GM19455 (cell line): ENCODE measurements at regions not wholly inside any gene's neighbourhood (a gene's known extent, or its start where the extent isn't known, plus 50 kb on each side); places are given as distances from the start of the nearest gene placed in this dataset.
A peak's percentile ranks its signal among the peaks of the same experiment; 100 is the strongest.

ENCODE experiments used
- ATAC-seq: cut with Tn5 transposase; IDR thresholded peaks from one replicate; pipeline ENCODE4 v1.9.1; 2021; ENCODE audit not compliant: unreplicated experiment

DNA sequence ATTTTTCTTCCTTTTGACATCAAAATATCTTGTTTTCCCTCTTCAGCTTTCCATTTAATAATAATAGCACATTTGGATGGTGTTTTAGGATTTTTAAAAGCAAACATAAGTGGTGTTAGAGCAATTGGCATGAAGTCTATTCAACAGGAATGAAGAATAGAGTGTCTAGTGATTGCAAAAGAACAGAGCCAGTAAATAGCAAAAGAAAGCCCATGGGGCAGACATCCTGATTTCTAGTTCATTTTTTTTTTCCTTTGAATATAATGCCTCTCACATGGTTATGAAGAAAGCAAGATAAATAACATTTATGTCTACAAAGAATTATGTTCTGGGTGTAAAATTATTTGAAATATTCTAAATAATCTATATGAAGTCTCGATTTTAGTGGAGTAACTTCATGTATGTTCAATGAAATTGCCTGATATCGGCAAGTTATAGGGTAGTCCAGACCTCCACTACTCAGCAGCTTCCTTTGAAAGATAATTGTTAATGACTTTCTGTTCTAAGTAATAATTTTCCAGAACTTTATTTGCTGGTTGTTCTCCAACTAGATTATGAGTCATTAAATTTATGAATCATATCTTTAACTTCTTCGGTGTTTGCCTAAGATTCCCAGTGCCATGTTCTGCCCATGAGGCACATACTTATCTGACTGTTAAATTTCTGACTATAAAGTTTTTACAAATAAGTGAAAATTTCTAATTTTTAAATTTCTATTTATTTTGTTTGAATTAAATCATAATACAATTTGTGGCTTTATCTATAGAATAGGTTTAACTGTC is 587.9 kb downstream of the TLL1 start:
- ATAC-seq = no peak

DNA sequence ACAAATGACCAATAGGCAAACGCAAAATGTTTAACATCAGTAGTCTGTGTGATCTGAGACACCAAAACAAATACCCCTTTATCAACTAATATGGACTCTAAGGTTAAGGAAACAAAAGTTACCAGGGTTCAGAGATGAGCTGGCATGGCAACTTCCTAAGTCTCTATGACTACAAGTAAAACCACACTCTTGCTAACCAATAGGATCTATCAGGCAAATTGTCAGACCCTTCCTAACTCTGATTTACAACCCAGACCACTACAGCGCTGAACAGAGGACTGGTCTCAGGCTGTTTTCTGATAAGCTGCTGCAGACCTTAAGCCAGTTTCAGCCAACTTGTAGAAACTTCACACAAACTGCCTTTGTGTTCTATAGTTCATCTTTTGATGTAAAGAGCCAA is 608.0 kb downstream of the TLL1 start:
- no peak for ATAC-seq

DNA sequence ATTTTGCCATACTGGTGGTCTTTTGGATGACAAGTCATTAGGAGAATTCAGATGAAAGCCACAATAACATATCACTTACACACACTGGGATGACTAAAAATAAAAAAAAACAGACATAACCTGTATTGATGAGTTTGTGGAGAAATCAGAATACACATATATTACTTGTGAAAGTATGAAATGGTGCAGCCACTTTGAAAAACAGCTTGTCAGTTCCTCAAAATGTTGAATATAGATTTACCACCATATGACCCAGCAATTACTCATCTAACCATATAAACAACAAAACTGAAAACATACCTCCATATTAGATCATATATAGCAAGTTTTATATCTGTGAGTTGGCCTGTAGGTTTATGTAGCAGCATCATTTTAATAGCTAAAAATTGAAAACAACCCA is 608.7 kb downstream of the TLL1 start:
- ATAC-seq = no peak

DNA sequence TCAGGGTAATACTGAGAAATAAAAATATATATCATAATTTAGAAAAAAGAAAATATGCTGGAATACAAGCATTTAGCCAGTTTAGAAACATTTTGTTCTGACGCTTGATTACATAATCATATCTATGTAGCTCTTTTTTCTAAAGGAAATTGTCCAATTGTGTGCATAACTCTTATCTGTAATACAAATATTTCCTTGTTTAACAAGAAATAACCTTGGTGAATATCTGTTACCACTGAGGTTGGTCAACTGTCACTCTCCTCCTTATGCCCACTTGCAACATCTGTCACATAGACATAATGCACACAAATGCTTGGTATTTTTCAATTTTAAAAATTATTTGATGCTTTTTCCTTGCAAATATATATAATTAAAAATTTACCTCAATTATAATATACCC is 609.7 kb downstream of the TLL1 start:
- no peak for ATAC-seq

DNA sequence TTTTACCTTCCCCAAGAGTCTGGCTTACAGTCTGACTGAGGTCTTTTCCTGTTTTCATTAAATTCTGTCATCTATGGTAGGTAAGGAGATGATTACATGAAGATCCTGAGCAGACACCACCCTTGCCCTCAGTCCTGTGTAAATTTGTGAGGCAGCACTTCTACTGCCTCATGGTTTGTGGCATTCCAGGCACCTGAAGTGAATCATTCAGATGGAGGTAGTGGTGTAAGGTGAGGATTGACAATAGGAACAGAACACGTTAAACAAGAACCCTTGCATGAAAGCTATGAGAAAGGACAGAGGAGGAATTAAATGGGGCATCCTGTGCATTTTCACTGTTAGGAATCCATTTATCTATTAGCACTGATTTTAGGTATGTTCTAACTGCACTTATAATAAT is 618.6 kb downstream of the TLL1 start:
- ATAC-seq = no peak

DNA sequence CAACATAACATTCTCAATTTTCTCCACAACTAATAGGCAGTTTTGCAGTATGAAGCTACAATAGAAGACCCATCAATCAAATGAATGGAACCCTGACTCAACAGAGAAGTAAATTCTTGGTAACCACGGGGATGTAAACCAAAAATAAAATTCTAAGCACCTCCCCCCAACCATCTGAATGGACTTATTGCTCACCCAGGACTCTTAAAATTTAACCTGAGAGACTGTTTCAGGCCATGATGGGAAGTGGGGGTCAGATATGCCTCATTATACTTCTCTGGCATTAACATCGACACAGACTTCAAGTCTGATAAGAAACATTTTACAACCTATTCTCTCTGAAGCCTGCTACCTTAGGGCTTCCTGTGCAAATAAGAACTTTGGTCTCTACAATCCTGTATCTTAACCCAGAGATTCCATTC is 620.9 kb downstream of the TLL1 start:
- ATAC-seq = no peak

DNA sequence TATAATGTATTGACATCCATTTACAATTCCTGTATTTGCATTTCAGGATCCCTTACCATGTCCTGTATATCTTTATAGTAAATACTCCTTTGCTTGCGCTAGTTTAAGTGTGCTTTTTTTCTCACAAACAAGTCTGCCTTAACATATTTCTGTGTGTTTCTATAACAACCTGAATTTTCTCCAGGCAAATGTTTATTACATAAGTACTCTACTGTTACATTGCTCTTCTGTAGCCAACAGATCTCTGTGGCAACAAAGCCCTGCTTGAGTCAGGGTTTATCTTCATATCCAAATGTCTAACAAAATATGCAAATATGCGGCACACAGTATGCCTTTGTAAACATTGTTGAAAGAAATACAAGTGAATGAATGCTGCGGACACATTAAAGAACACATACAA is 625.5 kb downstream of the TLL1 start:
- ATAC-seq = no peak

DNA sequence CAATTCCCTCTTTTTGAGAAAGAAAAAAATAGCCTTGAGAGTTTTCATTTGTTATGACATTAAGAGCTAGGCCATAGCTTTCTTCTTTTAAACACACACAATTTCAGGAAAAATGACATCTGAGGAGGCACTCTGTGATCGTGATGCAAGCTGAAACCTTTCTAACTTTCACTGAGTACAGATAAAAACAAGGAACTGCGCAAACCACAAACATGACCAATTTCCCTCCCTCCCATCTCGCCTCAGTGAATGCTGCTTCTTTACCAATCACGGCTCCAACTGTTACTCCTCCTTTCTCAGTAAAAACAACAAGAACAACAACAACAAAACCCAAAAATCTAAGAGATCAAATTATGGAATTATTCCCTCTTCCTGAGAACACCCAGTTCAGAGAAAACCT is 626.8 kb downstream of the TLL1 start:
- no peak for ATAC-seq

DNA sequence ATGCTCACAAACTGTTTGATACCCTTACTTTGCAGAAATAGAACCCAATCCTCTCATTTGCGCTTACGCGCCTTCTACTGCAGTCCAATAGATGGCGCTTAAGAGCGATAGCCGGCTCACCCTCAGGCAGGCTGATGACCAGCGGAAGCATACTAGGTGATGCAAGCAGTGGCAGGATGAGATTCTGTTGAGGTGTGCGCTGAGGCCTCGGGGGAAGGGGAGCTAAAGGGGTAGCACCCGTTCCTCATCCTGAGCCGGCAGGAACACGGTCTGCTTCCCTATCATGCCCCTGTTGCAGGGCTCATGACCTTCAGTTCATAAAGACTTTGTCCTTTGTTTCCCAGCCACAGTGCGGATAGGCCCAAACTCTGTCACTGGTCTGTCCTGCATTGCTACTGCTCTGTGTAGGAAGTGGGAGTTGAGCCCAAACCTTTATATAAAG is 628.9 kb downstream of the TLL1 start:
- peak; percentile 76 for ATAC-seq

DNA sequence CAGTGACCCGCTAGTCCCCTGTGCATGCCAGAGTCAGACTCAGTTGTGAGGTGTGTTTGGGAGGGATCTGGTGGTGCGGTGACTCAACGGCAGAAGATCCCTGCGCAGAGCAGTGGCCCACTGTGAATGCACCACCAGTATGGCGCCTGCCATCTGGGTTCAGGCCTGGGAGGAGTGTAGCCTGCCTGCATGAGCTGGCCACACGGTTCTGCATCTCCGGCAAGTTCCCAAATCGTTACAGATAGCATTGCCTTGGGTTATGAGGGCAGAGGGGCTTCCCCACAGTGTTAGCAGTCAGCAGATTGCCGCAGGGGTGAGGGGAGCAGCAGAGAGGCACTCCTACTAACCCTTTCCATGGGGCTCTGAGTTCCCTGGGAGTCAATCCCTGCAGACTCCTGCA is 629.6 kb downstream of the TLL1 start:
- no peak for ATAC-seq

DNA sequence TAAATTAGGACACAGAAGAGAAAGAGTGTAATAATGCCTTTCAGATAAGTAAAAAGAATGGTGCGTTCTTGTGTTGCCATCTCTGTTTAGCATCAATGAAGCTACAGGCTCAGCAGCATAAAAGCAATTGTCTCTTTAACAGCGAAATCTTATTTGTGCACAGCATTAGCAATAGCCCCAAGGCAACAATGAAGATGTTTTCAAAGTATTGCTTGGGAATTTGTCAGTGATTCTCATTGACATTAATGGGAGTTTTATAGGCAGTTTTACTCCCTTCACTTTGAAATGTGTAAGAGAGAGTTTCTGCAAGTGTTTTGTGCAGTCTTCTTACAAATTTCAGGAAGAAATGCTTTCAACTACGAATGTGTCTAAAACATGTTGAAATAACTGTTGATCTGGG is 633.0 kb downstream of the TLL1 start:
- no peak for ATAC-seq

DNA sequence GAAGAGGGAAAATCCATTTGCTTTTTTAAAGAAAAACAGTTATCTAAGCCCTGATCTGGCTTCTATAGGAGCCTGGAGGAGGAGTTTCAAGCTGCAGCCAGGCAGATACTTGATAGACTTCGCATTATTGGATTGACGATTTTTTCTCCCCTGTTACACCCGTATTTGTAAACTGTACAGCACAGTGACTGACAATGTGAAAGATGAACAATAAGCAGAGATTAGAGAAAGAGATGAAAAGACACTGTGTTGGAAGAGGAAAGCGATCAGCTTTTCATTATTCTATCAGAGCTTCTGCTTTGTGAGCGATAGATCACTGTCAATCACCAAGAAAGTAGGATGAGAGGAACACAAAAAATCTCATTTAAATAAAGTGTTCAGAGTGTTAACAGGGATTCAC is 639.2 kb downstream of the TLL1 start:
- no peak for ATAC-seq

DNA sequence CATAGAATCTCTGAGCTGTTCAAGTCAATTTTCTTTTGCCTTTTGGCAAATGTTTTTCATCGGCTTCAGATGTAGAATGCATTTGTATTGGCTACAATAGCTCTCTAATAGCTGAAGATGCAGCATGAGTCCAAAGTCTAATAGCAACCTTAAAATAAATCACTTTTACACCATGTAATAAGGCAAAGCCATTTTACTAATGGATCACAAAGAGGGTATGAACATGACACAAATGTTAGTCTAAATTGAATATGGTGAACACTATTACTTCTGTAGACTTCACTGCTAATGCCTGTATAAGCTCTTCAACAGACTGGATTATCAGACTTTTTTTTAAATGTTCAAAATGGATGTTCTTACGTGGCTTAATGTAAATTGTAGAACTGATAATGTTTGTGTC is 645.3 kb downstream of the TLL1 start:
- ATAC-seq = no peak

DNA sequence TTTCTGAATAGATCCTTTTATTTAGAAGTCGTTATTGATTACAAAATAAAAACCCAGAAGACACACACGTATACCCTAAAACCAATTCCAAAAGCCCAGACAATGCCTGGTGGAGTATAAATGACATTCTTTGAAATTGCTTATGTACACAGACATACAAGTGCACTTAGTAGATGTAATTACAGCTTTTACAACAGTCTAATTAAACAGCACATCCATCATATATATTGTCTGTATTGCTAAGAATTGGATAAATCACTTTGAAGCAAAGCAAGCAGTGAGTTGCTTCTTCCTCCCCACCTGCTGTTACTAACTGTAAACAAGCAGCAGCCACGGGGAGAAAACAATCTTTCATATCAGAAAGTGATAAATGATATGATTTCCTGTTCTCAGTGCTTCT is 645.7 kb downstream of the TLL1 start:
- ATAC-seq = no peak

DNA sequence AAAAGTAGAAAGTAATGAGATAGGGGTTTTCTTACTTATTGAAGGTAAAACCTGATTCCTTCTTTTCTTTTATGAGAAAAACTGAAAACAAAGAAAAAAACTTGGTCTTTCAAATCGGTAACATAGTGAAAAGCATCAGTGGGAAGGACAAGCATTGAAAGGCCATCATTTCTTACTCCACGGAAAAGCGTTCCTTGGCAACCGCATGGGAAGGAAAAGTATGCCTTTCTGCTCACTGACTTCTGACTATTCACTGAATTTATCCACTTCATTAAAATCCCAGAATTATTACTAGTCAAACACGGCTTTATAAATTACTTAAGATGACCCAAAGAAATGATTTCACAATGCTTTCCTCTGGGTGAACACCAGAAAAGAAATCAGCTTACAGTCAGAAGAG is 646.7 kb downstream of the TLL1 start:
- no peak for ATAC-seq

DNA sequence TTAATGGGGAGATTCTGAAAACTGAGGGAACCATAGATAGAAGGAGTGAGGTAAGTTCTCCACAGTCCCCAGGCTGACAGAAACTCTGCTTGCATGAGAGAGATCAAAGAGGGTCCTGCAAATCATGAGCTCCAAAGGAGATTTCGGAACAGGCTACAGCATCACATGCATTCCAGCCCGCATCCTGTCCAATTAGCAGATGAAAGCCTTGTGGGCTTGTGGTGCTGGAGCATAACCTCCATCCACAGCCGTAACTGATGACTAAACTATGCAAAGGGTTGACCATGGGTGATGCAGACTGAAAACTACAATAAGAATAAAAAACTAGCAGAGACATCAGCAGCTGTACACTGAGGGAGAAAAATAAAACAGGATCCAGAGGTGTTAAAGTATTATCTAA is 654.5 kb downstream of the TLL1 start:
- ATAC-seq = no peak

DNA sequence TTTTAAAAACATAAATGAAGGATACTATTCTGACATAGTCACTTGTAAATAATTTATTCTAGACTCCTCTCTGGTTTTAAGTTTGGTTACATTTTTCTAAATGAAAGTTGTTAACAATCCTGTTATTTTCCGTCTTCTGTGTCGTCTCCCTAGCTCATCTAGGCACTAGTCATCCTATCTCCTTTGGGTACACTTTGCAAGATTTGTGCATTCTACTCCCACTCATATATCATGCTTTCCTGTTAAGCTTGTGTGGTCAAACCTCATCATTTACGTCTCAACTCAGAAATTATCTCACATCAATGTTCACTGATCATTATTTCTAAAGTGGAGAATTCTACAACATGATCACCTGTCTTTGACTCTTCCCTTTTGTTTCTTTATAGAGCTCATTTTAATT is 658.7 kb downstream of the TLL1 start:
- ATAC-seq = no peak

DNA sequence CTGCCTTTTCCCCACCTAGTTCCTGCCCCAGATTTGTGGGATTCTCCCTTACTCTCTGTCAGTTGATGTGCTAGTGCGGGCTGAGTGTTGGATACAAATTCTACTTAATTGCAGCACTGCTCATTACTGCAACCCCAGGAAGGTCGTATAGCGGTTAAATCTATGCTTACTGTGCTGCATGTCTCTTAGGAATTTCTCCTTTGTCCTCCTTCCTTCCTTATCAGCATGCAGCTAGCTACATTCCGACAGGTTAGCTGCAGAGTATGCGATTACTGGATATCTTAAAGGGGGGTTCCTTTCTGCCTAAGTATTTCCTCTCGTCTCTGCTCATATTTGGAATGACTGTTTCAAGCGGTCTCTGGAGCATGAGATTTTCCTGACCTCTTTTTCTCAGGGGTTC is 662.8 kb downstream of the TLL1 start:
- no peak for ATAC-seq

DNA sequence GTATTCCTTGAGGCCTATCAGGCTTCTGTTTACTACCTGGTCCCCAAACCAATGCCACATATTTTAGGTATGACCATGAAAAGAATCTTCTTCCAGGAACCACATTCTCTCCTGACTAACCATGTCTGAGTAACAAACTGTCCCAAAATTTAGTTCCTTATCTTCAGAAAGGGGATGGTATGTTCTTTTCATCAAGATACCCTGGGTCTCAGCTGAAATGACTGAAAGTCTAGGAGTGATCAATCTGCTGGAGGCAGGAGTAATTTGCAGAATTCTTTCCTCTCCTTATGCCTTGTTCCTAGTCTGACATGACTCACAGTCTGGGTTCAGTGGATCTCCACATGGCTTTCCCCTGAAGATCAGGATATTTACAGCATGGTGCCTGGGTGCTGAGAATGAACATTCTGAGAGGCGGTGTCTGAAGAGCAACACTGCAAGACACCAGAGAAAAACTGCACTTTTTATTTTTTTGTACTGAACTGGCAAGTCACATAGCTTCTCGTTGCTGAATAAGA is 665.5 kb downstream of the TLL1 start:
- ATAC-seq = no peak

DNA sequence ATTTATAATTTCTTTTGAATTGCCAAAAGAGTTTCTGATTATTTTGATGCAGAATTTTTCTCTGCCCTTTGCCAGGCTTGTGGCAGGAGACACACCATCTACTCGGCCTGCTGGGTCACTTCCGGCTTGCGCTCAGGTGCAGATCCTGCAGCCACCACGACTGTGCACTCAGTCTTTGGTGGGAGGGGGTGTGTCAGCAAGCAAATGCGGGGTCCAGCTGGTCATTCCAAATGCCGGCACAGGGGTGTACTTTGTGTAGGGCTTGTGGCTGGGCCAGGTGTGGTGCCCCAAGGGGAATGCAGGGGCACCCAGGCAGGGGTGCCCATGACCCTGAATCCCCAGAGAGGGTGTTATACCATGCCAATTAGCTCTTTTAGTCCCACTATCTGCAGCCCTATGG is 673.0 kb downstream of the TLL1 start:
- ATAC-seq = no peak

DNA sequence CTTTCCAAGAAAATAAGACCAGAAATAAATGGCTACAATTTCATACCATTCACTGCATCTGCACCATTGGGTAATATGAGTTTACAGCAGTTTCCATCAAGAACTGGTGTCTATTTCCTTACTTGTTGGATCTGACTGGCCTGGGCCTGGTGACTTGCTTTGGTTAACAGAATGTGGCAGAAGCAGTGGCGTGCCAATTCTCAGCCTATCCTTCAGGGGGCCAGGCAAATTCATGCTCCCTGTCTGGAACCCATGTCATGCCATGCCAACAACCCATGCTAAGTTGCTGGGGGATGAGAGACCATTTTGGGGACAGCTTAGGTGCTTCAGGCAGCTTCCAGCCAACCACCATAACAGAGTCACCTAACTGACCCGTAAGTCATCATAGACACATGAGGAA is 656.7 kb downstream of the SPOCK3 start:
- ATAC-seq = no peak

DNA sequence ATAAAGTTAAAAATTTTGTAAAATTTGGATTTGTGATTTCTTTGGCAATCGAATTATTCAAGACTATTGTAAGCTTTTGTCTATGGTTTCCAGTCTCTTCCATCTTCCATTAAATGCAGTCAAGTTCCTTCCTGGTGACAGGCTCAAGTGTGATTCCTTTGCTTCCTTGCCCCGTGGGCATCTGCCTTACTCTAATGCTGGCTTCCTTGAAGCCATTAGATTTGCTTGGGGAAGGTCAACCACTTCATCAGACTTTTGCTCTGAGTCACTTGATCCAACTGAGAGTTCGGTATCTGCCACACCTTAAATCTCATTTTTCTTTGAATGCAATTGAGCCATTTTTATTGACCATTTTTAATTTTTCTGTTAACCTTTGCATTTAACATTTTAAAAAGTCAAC is 648.8 kb downstream of the SPOCK3 start:
- ATAC-seq = no peak

DNA sequence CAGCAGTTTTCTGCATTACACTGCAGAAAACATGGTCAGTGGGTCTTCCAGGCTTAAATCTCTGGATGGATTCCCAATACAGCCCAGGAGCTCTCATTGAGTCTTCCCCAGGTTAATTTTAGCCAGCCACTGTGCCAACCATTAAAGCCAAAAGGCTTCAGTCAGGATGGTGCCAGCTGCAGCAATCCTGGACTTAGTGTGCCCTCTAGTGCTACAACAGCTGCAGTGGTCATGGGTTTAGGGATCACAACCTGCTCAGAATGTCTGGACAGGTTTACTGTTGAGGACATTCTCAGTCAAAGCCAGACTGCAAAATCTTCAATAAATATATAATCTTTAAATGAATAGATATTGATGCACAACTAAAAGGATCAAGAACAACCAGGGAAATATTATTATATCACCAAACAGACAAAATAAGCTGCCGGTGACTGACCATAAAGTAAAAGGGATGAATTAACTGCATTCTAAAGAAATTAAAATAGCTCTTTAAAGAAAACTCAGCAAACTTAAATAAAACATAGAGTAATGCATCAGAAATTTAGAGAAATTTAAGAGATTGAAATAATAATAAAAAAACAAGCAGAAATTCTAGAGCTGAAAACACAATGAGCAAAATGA is 639.9 kb downstream of the SPOCK3 start:
- ATAC-seq = peak; percentile 79
